ENCODE measurements at regions not wholly inside any gene's neighbourhood (a gene's known extent, or its start where the extent isn't known, plus 50 kb on each side); places are given as distances from the start of the nearest gene placed in this dataset.

GRCh38 chr6:74872754-74873476, 332.9 kb downstream of the COL12A1 start:
- TF ChIP-seq CTCF (conservative IDR thresholded peaks at IDR 0.05), result no peak
- TF ChIP-seq ZFX (IDR thresholded peaks at IDR 0.05), result no peak
